ENCODE measurements at regions not wholly inside any gene's neighbourhood (a gene's known extent, or its start where the extent isn't known, plus 50 kb on each side); places are given as distances from the start of the nearest gene placed in this dataset.

GRCh38 chr12:12017135-12017581 is 53.6 kb upstream of the BCL2L14 start:
- no peak for DNase-seq

GRCh38 chr12:12017798-12018197 is 52.9 kb upstream of the BCL2L14 start:
- no peak for DNase-seq

DNA sequence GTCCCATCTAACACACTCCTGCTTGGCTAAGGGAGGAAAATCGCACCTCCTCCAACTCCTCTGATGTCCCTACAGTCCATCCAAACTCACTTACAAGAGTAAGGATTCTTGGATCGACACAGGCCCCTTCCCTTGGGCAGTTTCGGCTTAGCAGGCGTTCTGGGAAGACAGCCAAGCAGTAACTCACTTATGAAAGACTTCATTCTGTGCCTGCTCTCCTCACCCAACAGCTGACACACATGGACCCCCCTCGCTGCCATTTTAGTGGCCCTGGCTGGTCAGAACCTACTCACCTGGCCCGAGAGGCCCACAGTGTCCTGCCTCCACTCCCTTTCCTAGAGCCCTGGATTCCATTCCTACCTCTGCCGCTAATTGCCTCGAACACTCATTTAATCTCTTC is 52.3 kb upstream of the BCL2L14 start:
- DNase-seq, result no peak

GRCh38 chr12:12019881-12020280 is 50.9 kb upstream of the BCL2L14 start:
- DNase-seq, result no peak

GRCh38 chr12:12020762-12021161 is 50.0 kb upstream of the BCL2L14 start:
- no peak for DNase-seq

Measured in KG1 (cell line).